SK-N-SH (cell line): ENCODE measurements at regions not wholly inside any gene's neighbourhood (a gene's known extent, or its start where the extent isn't known, plus 50 kb on each side); places are given as distances from the start of the nearest gene placed in this dataset.

Experiments used
- CTCF ChIA-PET: fragments of 300-600, 350-600 bp; formaldehyde crosslinking; extraction: SDS; loops from one replicate; lab custom pipeline; 2021; lab: Yijun Ruan, JAX
- POLR2A ChIA-PET: fragments of 350-600 bp; sonication (Branson Sonifier 250); formaldehyde crosslinking; extraction: SDS; loops from one replicate; lab custom pipeline; 2020; ENCODE audit warnings: antibody characterized with exemption, inconsistent platforms; lab: Yijun Ruan, JAX
- DNase-seq: peaks from one replicate; pipeline ENCODE4 v3.0.0; 2012
- H2AFZ ChIP-seq: fragments of 200-600 bp; sonication (generic); 2 replicates; pipeline ENCODE4 v1.8.1; 2016; ENCODE audit warnings: antibody characterized with exemption, mild to moderate bottlenecking, low read depth
- H3F3A ChIP-seq: fragments of 200-600 bp; sonication (generic); replicated peaks from 2 replicates; pipeline ENCODE3; 2016; ENCODE audit warnings: antibody characterized with exemption, mild to moderate bottlenecking; ENCODE audit not compliant: insufficient read depth
- H3K27ac ChIP-seq, 2 experiments: fragments of 200-500 bp in 1 of 2; fragments of 200-600 bp in 1 of 2; sonication (Bioruptor generic) in 1 of 2; sonication (generic), shearing (Covaris generic) in 1 of 2; 2 replicates each; pipeline versions ENCODE4 v1.5.1 to v1.6.1; 2014 to 2016; ENCODE audit warnings: low read depth in 2 of 2, inconsistent platforms in 1 of 2, low read length in 1 of 2, mild to moderate bottlenecking in 1 of 2, mixed read lengths in 1 of 2
- H3K27me3 ChIP-seq: fragments of 200-600 bp; sonication (generic), shearing (Covaris generic); 2 replicates; pipeline ENCODE4 v1.6.1; 2016; ENCODE audit warnings: mixed run types; ENCODE audit not compliant: insufficient read depth
- H3K36me3 ChIP-seq, 2 experiments: fragments of 200-500 bp in 1 of 2; fragments of 200-600 bp in 1 of 2; sonication (Bioruptor generic) in 1 of 2; sonication (generic) in 1 of 2; replicated peaks in 1 of 2; 2 replicates each; pipeline versions ENCODE3 to v1.5.1; 2014 to 2016; ENCODE audit warnings: low read length in 1 of 2, mild to moderate bottlenecking in 1 of 2; ENCODE audit not compliant: insufficient read depth in 2 of 2, control insufficient read depth in 1 of 2
- H3K4me1 ChIP-seq, 2 experiments: fragments of 200-500 bp in 1 of 2; fragments of 200-600 bp in 1 of 2; sonication (Bioruptor generic) in 1 of 2; sonication (generic), shearing (Covaris generic) in 1 of 2; 2 replicates each; pipeline versions ENCODE4 v1.5.1 to v1.6.1; 2014 to 2016; ENCODE audit warnings: low read depth in 1 of 2, low read length in 1 of 2, mixed run types in 1 of 2; ENCODE audit not compliant: insufficient read depth in 2 of 2, control insufficient read depth in 1 of 2
- H3K4me2 ChIP-seq: fragments of 200-600 bp; sonication (generic), shearing (Covaris generic); 2 replicates; pipeline ENCODE4 v1.6.1; 2017; ENCODE audit warnings: mixed run types
- H3K4me3 ChIP-seq, 2 experiments: fragments of 200-500 bp in 1 of 2; fragments of 200-600 bp in 1 of 2; sonication (Bioruptor generic) in 1 of 2; sonication (generic), shearing (Covaris generic) in 1 of 2; 2 replicates each; pipeline versions ENCODE4 v1.5.1 to v1.8.1; 2014 to 2016; ENCODE audit warnings: low read depth in 2 of 2, inconsistent platforms in 1 of 2, low read length in 1 of 2, mild to moderate bottlenecking in 1 of 2, mixed read lengths in 1 of 2, moderate library complexity in 1 of 2
- H3K79me2 ChIP-seq: fragments of 200-600 bp; sonication (generic); 2 replicates; pipeline ENCODE4 v1.8.1; 2017; ENCODE audit warnings: mild to moderate bottlenecking; ENCODE audit not compliant: insufficient read depth
- H3K9ac ChIP-seq: fragments of 200-600 bp; sonication (generic); 2 replicates; pipeline ENCODE4 v1.6.1; 2017; ENCODE audit warnings: mixed run types
- H3K9me2 ChIP-seq: fragments of 200-600 bp; sonication (generic); 2 replicates; pipeline ENCODE4 v1.6.1; 2017; ENCODE audit warnings: mixed run types
- H3K9me3 ChIP-seq: fragments of 200-600 bp; sonication (generic); 2 replicates; pipeline ENCODE4 v1.6.1; 2017; ENCODE audit warnings: mixed run types, mild to moderate bottlenecking, moderate library complexity
- H4K20me1 ChIP-seq: fragments of 200-600 bp; sonication (generic); 2 replicates; pipeline ENCODE4 v1.6.1; 2017; ENCODE audit warnings: mild to moderate bottlenecking, mixed run types; ENCODE audit not compliant: insufficient read depth
- EZH2phosphoT487 ChIP-seq: fragments of 200-600 bp; sonication (generic); IDR thresholded peaks from 2 replicates; pipeline ENCODE4 v1.6.1; 2017; ENCODE audit warnings: low read depth, mixed run types, mild to moderate bottlenecking, antibody characterized with exemption, moderate library complexity, borderline replicate concordance
- FOXJ3 ChIP-seq: sonication (generic); formaldehyde crosslinking; IDR thresholded peaks from 2 replicates; pipeline ENCODE4 v1.5.1; 2020; ENCODE audit warnings: mild to moderate bottlenecking, missing genetic modification reagents
- FOXM1 ChIP-seq: IDR thresholded peaks from 2 replicates; pipeline ENCODE4 v1.4.0; 2012; ENCODE audit warnings: low read depth, mild to moderate bottlenecking
- MEF2A ChIP-seq: IDR thresholded peaks from 2 replicates; pipeline ENCODE4 v1.4.0; 2012; ENCODE audit warnings: low read depth, borderline replicate concordance
- NFIC ChIP-seq: IDR thresholded peaks from 2 replicates; pipeline ENCODE4 v1.4.0; 2012; ENCODE audit warnings: borderline replicate concordance
- PBX3 ChIP-seq: IDR thresholded peaks from 2 replicates; pipeline ENCODE4; 2012
- POLR2AphosphoS5 ChIP-seq: IDR thresholded peaks from 2 replicates; pipeline ENCODE4 v1.6.1; 2012; ENCODE audit warnings: low read depth, low read length
- RAD21 ChIP-seq: IDR thresholded peaks from 2 replicates; pipeline ENCODE4 v1.6.1; 2012; ENCODE audit warnings: mild to moderate bottlenecking, low read length
- RCOR1 ChIP-seq: fragments of 150-350 bp; IDR thresholded peaks from 2 replicates; pipeline ENCODE4 v1.6.1; 2017; ENCODE audit warnings: antibody characterized with exemption, low read length
- RXRA ChIP-seq: IDR thresholded peaks from 2 replicates; pipeline ENCODE4 v1.4.0; 2012; ENCODE audit warnings: low read depth, mild to moderate bottlenecking, borderline replicate concordance
- SMC3 ChIP-seq: IDR thresholded peaks from 2 replicates; pipeline ENCODE4 v1.6.1; 2012; ENCODE audit warnings: low read depth, low read length, improper control_type of control experiment
- TCF12 ChIP-seq: IDR thresholded peaks from 2 replicates; pipeline ENCODE4 v1.4.0; 2012
- USF1 ChIP-seq: IDR thresholded peaks from 2 replicates; pipeline ENCODE4 v1.4.0; 2012; ENCODE audit warnings: low read depth, borderline replicate concordance
- USF2 ChIP-seq: fragments of 150-350 bp; IDR thresholded peaks from 2 replicates; pipeline ENCODE4 v1.6.1; 2017; ENCODE audit warnings: antibody characterized with exemption, low read length, low read depth, borderline replicate concordance
- ZBTB33 ChIP-seq: IDR thresholded peaks from 2 replicates; pipeline ENCODE4 v1.4.0; 2012; ENCODE audit warnings: low read depth, borderline replicate concordance
- WGBS: methylation state at CpG from one replicate; pipeline ENCODE4 v1.1.6; 2017; ENCODE audit warnings: low lambda C conversion rate; 5-methylcytosine and 5-hydroxymethylcytosine counted together

GRCh38 chr7:156051884-156052283 lies 239.6 kb upstream of the SHH start:
- WGBS = 4% methylated on average over 1 of the region's 1 CpG
- CTCF ChIA-PET = no interaction called here
- TF ChIP-seq USF2 (no peak), PBX3 (no peak), EZH2phosphoT487 (no peak), NFIC (no peak), TCF12 (no peak), FOXM1 (no peak), RXRA (no peak), FOXJ3 (CRISPR knock-in tag) (no peak), RAD21 (no peak), POLR2AphosphoS5 (no peak), USF1 (no peak), ZBTB33 (no peak), MEF2A (no peak), RCOR1 (no peak), SMC3 (no peak)

More at GRCh38 chr7:156051884-156052283, 239.6 kb upstream of the SHH start:
- no peaks in the 10 kb centered on the region for H3K9me3 ChIP-seq
- H3F3A ChIP-seq = no peaks in the 10 kb centered on the region
- DNase-seq = no peak
- no peaks in the 10 kb centered on the region for H3K9me2 ChIP-seq
- no peaks in the 10 kb centered on the region for H3K79me2 ChIP-seq
- H3K36me3 ChIP-seq = no peaks in the 10 kb centered on the region
- H3K9ac ChIP-seq = no peak overlapping the region
- POLR2A ChIA-PET = no interaction called here
- H3K4me1 ChIP-seq = no peaks in the 10 kb centered on the region
- H3K4me3 ChIP-seq = no peak overlapping the region
- no peak overlapping the region for H2AFZ ChIP-seq
- H4K20me1 ChIP-seq = no peaks in the 10 kb centered on the region
- H3K27me3 ChIP-seq = peaks cover 55% of the 10 kb centered on the region
- no peak overlapping the region for H3K27ac ChIP-seq
- H3K4me2 ChIP-seq = no peak overlapping the region
